GM12891 (cell line): ENCODE measurements at regions not wholly inside any gene's neighbourhood (a gene's known extent, or its start where the extent isn't known, plus 50 kb on each side); places are given as distances from the start of the nearest gene placed in this dataset.

Experiments used
- PAX5 ChIP-seq: IDR thresholded peaks from 2 replicates; pipeline ENCODE4 v1.6.1; 2011; ENCODE audit warnings: low read length, moderate library complexity, mild to moderate bottlenecking; ENCODE audit not compliant: insufficient read depth, severe bottlenecking
- POLR2A ChIP-seq: IDR thresholded peaks from 2 replicates; pipeline ENCODE4 v1.6.1; 2011; ENCODE audit warnings: low read depth, low read length, control low read depth
- POLR2AphosphoS5 ChIP-seq: IDR thresholded peaks from 2 replicates; pipeline ENCODE4 v1.6.1; 2011; ENCODE audit warnings: low read depth, low read length, control low read depth
- POU2F2 ChIP-seq: IDR thresholded peaks from 2 replicates; pipeline ENCODE4 v1.6.1; 2011; ENCODE audit warnings: low read depth, mild to moderate bottlenecking, control low read depth, low read length, moderate library complexity
- SPI1 ChIP-seq: IDR thresholded peaks from 2 replicates; pipeline ENCODE4 v1.6.1; 2011; ENCODE audit warnings: low read depth, low read length, control low read depth
- TAF1 ChIP-seq: IDR thresholded peaks from 2 replicates; pipeline ENCODE4 v1.6.1; 2011; ENCODE audit warnings: low read depth, low read length, control low read depth

DNA sequence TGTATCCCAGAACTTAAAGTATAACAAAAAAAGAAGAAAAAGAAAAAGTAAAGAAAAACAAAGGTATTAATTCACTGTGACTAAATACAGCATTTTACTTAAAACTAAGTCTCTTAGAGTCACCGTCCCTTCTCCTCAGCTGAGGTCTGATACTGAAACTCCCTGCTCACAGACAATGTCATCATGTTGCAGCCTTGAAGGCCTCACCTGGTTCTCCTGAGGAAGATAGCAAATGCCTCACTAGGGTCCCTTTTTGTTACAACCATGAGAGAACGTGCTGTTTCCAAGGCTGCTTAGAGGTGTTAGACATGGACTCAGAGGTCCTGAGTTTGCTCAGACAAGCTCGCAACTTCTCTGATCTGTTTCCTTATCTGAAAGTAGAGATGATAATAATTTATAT, 357.2 kb downstream of the MTRR start:
- TF ChIP-seq PAX5, result no peak
- TF ChIP-seq SPI1, result no peak
- no peak for TF ChIP-seq POLR2A
- no peak for TF ChIP-seq TAF1
- TF ChIP-seq POLR2AphosphoS5, result no peak
- no peak for TF ChIP-seq POU2F2
